AG04449 (cell line): ENCODE measurements at regions not wholly inside any gene's neighbourhood (a gene's known extent, or its start where the extent isn't known, plus 50 kb on each side); places are given as distances from the start of the nearest gene placed in this dataset.

Experiments
- CTCF ChIA-PET: fragments of 350-600 bp; formaldehyde crosslinking; extraction: SDS; loops from one replicate; lab custom pipeline; 2021; ENCODE audit warnings: antibody characterized with exemption; lab: Yijun Ruan, JAX
- POLR2A ChIA-PET: fragments of 400-600, 350-600 bp; formaldehyde crosslinking; extraction: SDS; loops from one replicate; lab custom pipeline; 2020; ENCODE audit warnings: antibody characterized with exemption, inconsistent platforms; lab: Yijun Ruan, JAX
- DNase-seq: peaks from one replicate; pipeline ENCODE4 v3.0.0-alpha.2; 2010; ENCODE audit warnings: low read depth, low spot score
- H3K4me3 ChIP-seq: 2 replicates; pipeline ENCODE4 v1.5.1; 2011; ENCODE audit warnings: low read depth, mild to moderate bottlenecking, control low read depth, low read length
- CTCF ChIP-seq: IDR thresholded peaks from one replicate; pipeline ENCODE4 v1.5.1; 2011; ENCODE audit warnings: mild to moderate bottlenecking, moderate library complexity, low read length, control low read depth, inconsistent platforms; ENCODE audit not compliant: insufficient read depth; ENCODE audit errors: missing control alignments

GRCh38 chr16:59740858-59741257 is 1006.7 kb upstream of the GOT2 start:
- no peak for TF ChIP-seq CTCF
- POLR2A ChIA-PET, result no interaction called here
- CTCF ChIA-PET, result no interaction called here
- no peak overlapping the region for H3K4me3 ChIP-seq
- DNase-seq, result no peak

- CTCF ChIA-PET, result no interaction called here
- POLR2A ChIA-PET, result no interaction called here
- no peak for TF ChIP-seq CTCF
- DNase-seq, result no peak
- H3K4me3 ChIP-seq, result no peak overlapping the region
Measured at GRCh38 chr16:59737274-59737673, 1003.2 kb upstream of the GOT2 start.

- POLR2A ChIA-PET, result no interaction called here
- CTCF ChIA-PET, result no interaction called here
- no peak for DNase-seq
- TF ChIP-seq CTCF, result no peak
- no peak overlapping the region for H3K4me3 ChIP-seq
Measured at GRCh38 chr16:59733321-59733720, 999.2 kb upstream of the GOT2 start.

GRCh38 chr16:59729613-59730012 is 995.5 kb upstream of the GOT2 start:
- DNase-seq, result no peak
- CTCF ChIA-PET, result no interaction called here
- H3K4me3 ChIP-seq, result no peak overlapping the region
- TF ChIP-seq CTCF, result no peak
- POLR2A ChIA-PET, result no interaction called here

- ChIA-PET CTCF (no interaction called here), POLR2A (no interaction called here)
- DNase-seq, result no peak
- H3K4me3 ChIP-seq, result no peak overlapping the region
- TF ChIP-seq CTCF, result no peak
Measured at GRCh38 chr16:59719121-59719520, 985.0 kb upstream of the GOT2 start.

GRCh38 chr16:59707436-59708226 is 973.5 kb upstream of the GOT2 start:
- TF ChIP-seq CTCF, result no peak
- ChIA-PET CTCF (no interaction called here), POLR2A (no interaction called here)
- DNase-seq, result no peak
- no peak overlapping the region for H3K4me3 ChIP-seq
